Endodermal cell (in vitro differentiated cells): ENCODE measurements at regions not wholly inside any gene's neighbourhood (a gene's known extent, or its start where the extent isn't known, plus 50 kb on each side); places are given as distances from the start of the nearest gene placed in this dataset.

Experiments
- DNase-seq: peaks from one replicate; pipeline ENCODE4 v3.0.0-alpha.2; 2017
- H3K27ac ChIP-seq: 2 replicates; pipeline ENCODE4 v1.5.1; 2013; ENCODE audit warnings: mild to moderate bottlenecking, low read depth, low read length, moderate library complexity
- H3K27me3 ChIP-seq: 2 replicates; pipeline ENCODE4 v1.6.1; 2013; ENCODE audit warnings: mild to moderate bottlenecking, low read length, moderate library complexity; ENCODE audit not compliant: insufficient read depth, control insufficient read depth, poor library complexity, severe bottlenecking
- H3K36me3 ChIP-seq: 2 replicates; pipeline ENCODE4 v1.7.0; 2013; ENCODE audit warnings: mild to moderate bottlenecking, low read length, moderate library complexity; ENCODE audit not compliant: control insufficient read depth, insufficient read depth
- H3K4me1 ChIP-seq: one replicate; pipeline ENCODE4 v1.7.0; 2013; ENCODE audit warnings: low read length; ENCODE audit not compliant: control insufficient read depth, insufficient read depth
- H3K4me3 ChIP-seq: 2 replicates; pipeline ENCODE4 v1.5.1; 2013; ENCODE audit warnings: mild to moderate bottlenecking, low read length, moderate library complexity
- H3K9ac ChIP-seq: 2 replicates; pipeline ENCODE4 v1.6.1; 2013; ENCODE audit warnings: mild to moderate bottlenecking, low read length, moderate library complexity; ENCODE audit not compliant: poor library complexity, severe bottlenecking; ENCODE audit errors: extremely low read depth
- H3K9me3 ChIP-seq: 2 replicates; pipeline ENCODE4 v1.6.1; 2013; ENCODE audit warnings: mild to moderate bottlenecking, low read length, moderate library complexity; ENCODE audit not compliant: control insufficient read depth
- H3K27ac Mint-ChIP-seq: 2 replicates; pipeline ENCODE4 v1.8.0; 2020; ENCODE audit warnings: mixed read lengths
- H3K27me3 Mint-ChIP-seq: 2 replicates; pipeline ENCODE4 v1.8.0; 2021; ENCODE audit warnings: mild to moderate bottlenecking, mixed read lengths; ENCODE audit not compliant: insufficient read depth
- H3K36me3 Mint-ChIP-seq: 2 replicates; pipeline ENCODE4 v1.8.0; 2020; ENCODE audit warnings: low read depth, mixed read lengths
- H3K4me1 Mint-ChIP-seq: 2 replicates; pipeline ENCODE4 v1.8.0; 2020; ENCODE audit warnings: mixed read lengths
- H3K4me3 Mint-ChIP-seq: 2 replicates; pipeline ENCODE4 v1.8.0; 2020; ENCODE audit warnings: mild to moderate bottlenecking, moderate library complexity, mixed read lengths
- H3K9me3 Mint-ChIP-seq: 2 replicates; pipeline ENCODE4 v1.8.0; 2020; ENCODE audit warnings: mild to moderate bottlenecking, mixed read lengths
- WGBS, 2 experiments: methylation state at CpG; one replicate each; pipeline versions ENCODE4 v1.1.5 to v1.1.7; 2013; ENCODE audit warnings: missing lambda C conversion rate in 2 of 2, mixed read lengths in 1 of 2; ENCODE audit not compliant: insufficient coverage in 1 of 2, insufficient read length in 1 of 2; 5-methylcytosine and 5-hydroxymethylcytosine counted together
- TF ChIP-seq, protein P1 (sequence below): fragments of 200-600 bp; sonication (generic); conservative IDR thresholded peaks from 2 replicates; pipeline ENCODE4 v1.5.0; 2021; ENCODE audit warnings: antibody characterized with exemption, mild to moderate bottlenecking

DNA sequence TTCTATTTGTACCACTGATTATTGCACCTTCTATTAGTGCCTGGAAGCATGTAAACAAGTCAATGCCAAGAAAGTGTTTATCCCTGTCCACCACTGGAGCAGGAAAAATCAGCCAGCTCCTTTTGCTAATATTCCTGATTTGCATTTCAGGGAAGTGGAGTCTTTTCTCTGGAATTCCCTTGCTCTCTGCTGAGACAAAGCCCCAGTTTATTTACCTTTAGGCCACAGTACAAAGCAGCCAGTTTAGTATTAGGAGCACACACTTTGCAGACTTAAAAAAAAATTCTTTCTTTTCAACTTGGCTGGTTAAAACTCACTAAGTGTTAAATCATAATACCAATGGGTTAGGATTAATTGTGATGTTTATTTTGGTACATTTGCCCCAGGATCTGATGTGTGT is 631.1 kb downstream of the PKHD1 start:
- TF ChIP-seq, protein P1, sequence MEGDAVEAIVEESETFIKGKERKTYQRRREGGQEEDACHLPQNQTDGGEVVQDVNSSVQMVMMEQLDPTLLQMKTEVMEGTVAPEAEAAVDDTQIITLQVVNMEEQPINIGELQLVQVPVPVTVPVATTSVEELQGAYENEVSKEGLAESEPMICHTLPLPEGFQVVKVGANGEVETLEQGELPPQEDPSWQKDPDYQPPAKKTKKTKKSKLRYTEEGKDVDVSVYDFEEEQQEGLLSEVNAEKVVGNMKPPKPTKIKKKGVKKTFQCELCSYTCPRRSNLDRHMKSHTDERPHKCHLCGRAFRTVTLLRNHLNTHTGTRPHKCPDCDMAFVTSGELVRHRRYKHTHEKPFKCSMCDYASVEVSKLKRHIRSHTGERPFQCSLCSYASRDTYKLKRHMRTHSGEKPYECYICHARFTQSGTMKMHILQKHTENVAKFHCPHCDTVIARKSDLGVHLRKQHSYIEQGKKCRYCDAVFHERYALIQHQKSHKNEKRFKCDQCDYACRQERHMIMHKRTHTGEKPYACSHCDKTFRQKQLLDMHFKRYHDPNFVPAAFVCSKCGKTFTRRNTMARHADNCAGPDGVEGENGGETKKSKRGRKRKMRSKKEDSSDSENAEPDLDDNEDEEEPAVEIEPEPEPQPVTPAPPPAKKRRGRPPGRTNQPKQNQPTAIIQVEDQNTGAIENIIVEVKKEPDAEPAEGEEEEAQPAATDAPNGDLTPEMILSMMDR, result no peak
- H3K36me3 Mint-ChIP-seq, result no peaks in the 10 kb centered on the region
- no peaks in the 10 kb centered on the region for H3K27me3 Mint-ChIP-seq
- H3K9me3 Mint-ChIP-seq, result no peaks in the 10 kb centered on the region
- Histone ChIP-seq H3K9ac (no peak overlapping the region), H3K27me3 (no peaks in the 10 kb centered on the region), H3K36me3 (no peaks in the 10 kb centered on the region), H3K4me1 (no peaks in the 10 kb centered on the region), H3K27ac (no peak overlapping the region), H3K9me3 (no peaks in the 10 kb centered on the region), H3K4me3 (no peak overlapping the region)
- DNase-seq, result no peak
- H3K27ac Mint-ChIP-seq, result no peak overlapping the region
- H3K4me1 Mint-ChIP-seq, result peaks cover 17% of the 10 kb centered on the region
- H3K4me3 Mint-ChIP-seq, result no peak overlapping the region

DNA sequence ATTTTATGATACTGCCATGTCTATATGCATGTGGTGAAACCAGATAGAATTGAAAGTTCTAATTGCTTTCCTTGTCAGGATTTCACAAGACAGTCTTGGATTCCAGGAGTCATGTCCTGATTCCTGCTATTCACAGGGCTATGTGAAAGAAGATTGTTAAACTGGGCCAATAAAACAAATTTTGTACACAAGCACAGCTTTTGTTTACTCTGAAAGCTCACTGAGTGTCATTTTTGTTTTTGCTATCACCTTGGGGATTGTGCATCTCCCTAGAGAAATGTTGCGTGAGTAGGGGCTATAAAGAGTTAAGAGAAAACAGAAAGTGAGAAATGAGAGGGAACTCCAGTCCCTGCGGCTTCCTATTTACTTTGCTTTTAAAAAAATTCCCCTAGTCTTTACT is 627.5 kb downstream of the PKHD1 start:
- H3K4me1 ChIP-seq, result no peaks in the 10 kb centered on the region
- TF ChIP-seq, protein P1, result no peak
- H3K4me1 Mint-ChIP-seq, result peaks cover 17% of the 10 kb centered on the region
- no peak overlapping the region for H3K9ac ChIP-seq
- no peaks in the 10 kb centered on the region for H3K36me3 ChIP-seq
- no peaks in the 10 kb centered on the region for H3K36me3 Mint-ChIP-seq
- no peak for DNase-seq
- no peaks in the 10 kb centered on the region for H3K9me3 Mint-ChIP-seq
- no peaks in the 10 kb centered on the region for H3K27me3 Mint-ChIP-seq
- H3K27me3 ChIP-seq, result no peaks in the 10 kb centered on the region
- H3K4me3 ChIP-seq, result no peak overlapping the region
- no peak overlapping the region for H3K27ac Mint-ChIP-seq
- H3K27ac ChIP-seq, result no peak overlapping the region
- 80 to 89% methylated on average over 1 to 2 of the region's 2 CpGs for WGBS, 2 experiments
- no peaks in the 10 kb centered on the region for H3K9me3 ChIP-seq
- no peak overlapping the region for H3K4me3 Mint-ChIP-seq

DNA sequence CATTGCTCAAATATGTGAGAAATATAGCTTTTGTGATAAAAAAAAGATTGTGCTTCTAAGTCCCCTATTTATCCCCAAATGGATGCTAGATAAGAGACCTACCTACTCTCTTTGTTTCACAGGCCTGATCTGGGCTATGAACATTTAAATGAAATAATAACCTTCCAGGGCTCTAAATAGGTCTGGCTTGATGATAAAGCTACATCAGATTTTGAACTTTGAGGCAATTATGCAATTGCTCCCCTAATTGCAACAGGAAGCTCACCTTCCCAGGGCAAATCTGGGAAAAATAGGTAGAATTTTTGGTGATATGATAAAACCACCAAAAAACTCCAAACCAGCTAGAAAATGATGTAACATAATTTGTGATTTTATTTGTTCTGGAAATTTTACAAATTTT is 624.5 kb downstream of the PKHD1 start:
- H3K9ac ChIP-seq, result no peak overlapping the region
- H3K4me3 ChIP-seq, result no peak overlapping the region
- Mint-ChIP-seq H3K9me3 (no peaks in the 10 kb centered on the region), H3K4me3 (no peak overlapping the region), H3K36me3 (no peaks in the 10 kb centered on the region), H3K4me1 (peaks cover 17% of the 10 kb centered on the region), H3K27ac (no peak overlapping the region), H3K27me3 (no peaks in the 10 kb centered on the region)
- peaks cover 8% of the 10 kb centered on the region for H3K4me1 ChIP-seq
- DNase-seq, result no peak
- H3K36me3 ChIP-seq, result no peaks in the 10 kb centered on the region
- TF ChIP-seq, protein P1, result no peak
- no peaks in the 10 kb centered on the region for H3K27me3 ChIP-seq
- H3K9me3 ChIP-seq, result no peaks in the 10 kb centered on the region
- H3K27ac ChIP-seq, result no peak overlapping the region
